MM.1S (cell line): ENCODE measurements at regions not wholly inside any gene's neighbourhood (a gene's known extent, or its start where the extent isn't known, plus 50 kb on each side); places are given as distances from the start of the nearest gene placed in this dataset.

Experiments used
- EZH2 ChIP-seq: fragments of 300-600 bp; sonication (generic); optimal IDR thresholded peaks from 2 replicates; pipeline ENCODE3; 2017; ENCODE audit warnings: low read depth, mild to moderate bottlenecking, antibody characterized with exemption, low read length, mixed read lengths
- TF ChIP-seq, protein P1 (sequence below): fragments of 300-600 bp; sonication (generic); IDR thresholded peaks from 2 replicates; pipeline ENCODE4 v1.5.1; 2016; ENCODE audit warnings: antibody characterized with exemption, low read length, mixed read lengths

DNA sequence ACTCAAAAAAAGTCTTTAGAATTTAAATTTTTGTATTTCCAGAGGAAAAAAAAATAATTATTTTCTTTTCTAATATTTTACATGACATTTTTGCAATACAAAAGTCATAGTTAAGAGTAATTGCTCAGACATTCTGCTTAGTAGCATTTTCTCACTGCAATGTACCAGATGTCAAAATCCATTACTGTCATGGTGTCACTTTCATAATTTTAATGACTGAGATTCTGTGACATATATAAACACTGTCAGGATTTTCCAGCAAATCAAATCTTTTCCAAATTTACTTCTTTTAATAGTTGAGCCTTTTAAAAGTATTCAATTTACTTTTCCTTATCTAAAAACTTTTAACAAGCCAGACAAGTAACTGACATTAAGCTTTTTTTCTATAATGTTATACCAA, 422.7 kb downstream of the GRIA2 start:
- TF ChIP-seq, protein P1, sequence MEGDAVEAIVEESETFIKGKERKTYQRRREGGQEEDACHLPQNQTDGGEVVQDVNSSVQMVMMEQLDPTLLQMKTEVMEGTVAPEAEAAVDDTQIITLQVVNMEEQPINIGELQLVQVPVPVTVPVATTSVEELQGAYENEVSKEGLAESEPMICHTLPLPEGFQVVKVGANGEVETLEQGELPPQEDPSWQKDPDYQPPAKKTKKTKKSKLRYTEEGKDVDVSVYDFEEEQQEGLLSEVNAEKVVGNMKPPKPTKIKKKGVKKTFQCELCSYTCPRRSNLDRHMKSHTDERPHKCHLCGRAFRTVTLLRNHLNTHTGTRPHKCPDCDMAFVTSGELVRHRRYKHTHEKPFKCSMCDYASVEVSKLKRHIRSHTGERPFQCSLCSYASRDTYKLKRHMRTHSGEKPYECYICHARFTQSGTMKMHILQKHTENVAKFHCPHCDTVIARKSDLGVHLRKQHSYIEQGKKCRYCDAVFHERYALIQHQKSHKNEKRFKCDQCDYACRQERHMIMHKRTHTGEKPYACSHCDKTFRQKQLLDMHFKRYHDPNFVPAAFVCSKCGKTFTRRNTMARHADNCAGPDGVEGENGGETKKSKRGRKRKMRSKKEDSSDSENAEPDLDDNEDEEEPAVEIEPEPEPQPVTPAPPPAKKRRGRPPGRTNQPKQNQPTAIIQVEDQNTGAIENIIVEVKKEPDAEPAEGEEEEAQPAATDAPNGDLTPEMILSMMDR, result no peak
- no peak for TF ChIP-seq EZH2
